ENCODE measurements at regions not wholly inside any gene's neighbourhood (a gene's known extent, or its start where the extent isn't known, plus 50 kb on each side); places are given as distances from the start of the nearest gene placed in this dataset.

- Histone ChIP-seq H3K79me2 (ENCODE audit: insufficient read depth, low read length) (no peaks in the 10 kb centered on the region), H3K4me3 (replicated peaks in 1 of 3; ENCODE audit: low read depth in 2 of 3, low read length in 3 of 3) (no peak overlapping the region), H3K4me2 (replicated peaks; ENCODE audit: extremely low read depth, low read length, poor library complexity, severe bottlenecking) (no peak overlapping the region), H3K27me3 (ENCODE audit: control insufficient read depth in 2 of 2, insufficient read depth in 2 of 2, low read length in 2 of 2) (no peaks in the 10 kb centered on the region), H3K9me3 (replicated peaks in 1 of 2; ENCODE audit: control insufficient read depth in 1 of 2, insufficient read depth in 1 of 2, low read length in 2 of 2) (no peaks in the 10 kb centered on the region), H3K27ac (ENCODE audit: low read depth in 1 of 2, low read length in 2 of 2) (no peak overlapping the region), H3K9ac (ENCODE audit: insufficient read depth, low read length, poor library complexity, severe bottlenecking) (no peak overlapping the region), H3K4me1 (ENCODE audit: control insufficient read depth in 1 of 2, insufficient read depth in 2 of 2, low read length in 2 of 2) (no peaks in the 10 kb centered on the region), H2AFZ (ENCODE audit: insufficient read depth, low read depth, low read length, poor library complexity, severe bottlenecking) (no peak overlapping the region), H4K20me1 (ENCODE audit: insufficient read depth, low read length) (no peaks in the 10 kb centered on the region), H3K36me3 (replicated peaks in 1 of 2; ENCODE audit: control insufficient read depth in 1 of 2, insufficient read depth in 2 of 2, low read length in 2 of 2) (no peaks in the 10 kb centered on the region)
- H3K27ac Mint-ChIP-seq, result no peak overlapping the region
- peaks cover 2 to 10% (median 9%) of the 10 kb centered on the region in 3 donors for H3K27me3 Mint-ChIP-seq (ENCODE audit: low read depth in 3 of 3)
- 100% methylated on average over 3 of the region's 12 CpGs for WGBS (ENCODE audit: insufficient coverage)
- H3K4me1 Mint-ChIP-seq, result no peaks in the 10 kb centered on the region
- TF ChIP-seq CTCF (IDR thresholded peaks at IDR 0.05), result no peak
- H3K4me3 Mint-ChIP-seq, result no peak overlapping the region
- H3K9me3 Mint-ChIP-seq, result peaks cover 0 to 6% (median 0%) of the 10 kb centered on the region in 7 donors
- no peak for DNase-seq
- no peaks in the 10 kb centered on the region for H3K36me3 Mint-ChIP-seq
- intact Hi-C loops (cut with micrococcal nuclease), result no loop called here
These were observed 305.1 kb downstream of the NPHP4 start for GRCh38 chr1:5686925-5687706.

- Mint-ChIP-seq H3K27ac (no peak overlapping the region), H3K36me3 (no peaks in the 10 kb centered on the region), H3K4me1 (no peaks in the 10 kb centered on the region), H3K4me3 (no peak overlapping the region), H3K9me3 (peaks cover 0 to 6% (median 0%) of the 10 kb centered on the region in 7 donors), H3K27me3 (ENCODE audit: low read depth in 3 of 3) (peaks cover 2 to 9% (median 7%) of the 10 kb centered on the region in 3 donors)
- Histone ChIP-seq H3K9me3 (replicated peaks in 1 of 2; ENCODE audit: control insufficient read depth in 1 of 2, insufficient read depth in 1 of 2, low read length in 2 of 2) (no peaks in the 10 kb centered on the region), H3K4me3 (replicated peaks in 1 of 3; ENCODE audit: low read depth in 2 of 3, low read length in 3 of 3) (no peak overlapping the region), H3K27ac (ENCODE audit: low read depth in 1 of 2, low read length in 2 of 2) (no peak overlapping the region), H4K20me1 (ENCODE audit: insufficient read depth, low read length) (no peaks in the 10 kb centered on the region), H3K79me2 (ENCODE audit: insufficient read depth, low read length) (no peaks in the 10 kb centered on the region), H2AFZ (ENCODE audit: insufficient read depth, low read depth, low read length, poor library complexity, severe bottlenecking) (no peak overlapping the region), H3K4me2 (replicated peaks; ENCODE audit: extremely low read depth, low read length, poor library complexity, severe bottlenecking) (no peak overlapping the region), H3K27me3 (ENCODE audit: control insufficient read depth in 2 of 2, insufficient read depth in 2 of 2, low read length in 2 of 2) (no peaks in the 10 kb centered on the region), H3K4me1 (ENCODE audit: control insufficient read depth in 1 of 2, insufficient read depth in 2 of 2, low read length in 2 of 2) (no peaks in the 10 kb centered on the region), H3K9ac (ENCODE audit: insufficient read depth, low read length, poor library complexity, severe bottlenecking) (no peak overlapping the region), H3K36me3 (replicated peaks in 1 of 2; ENCODE audit: control insufficient read depth in 1 of 2, insufficient read depth in 2 of 2, low read length in 2 of 2) (no peaks in the 10 kb centered on the region)
- intact Hi-C loops (cut with micrococcal nuclease), result no loop called here
- no peak for TF ChIP-seq CTCF (IDR thresholded peaks at IDR 0.05)
- WGBS (ENCODE audit: insufficient coverage), result no CpG with 5 or more reads among the region's 1 CpG
- no peak for DNase-seq
These were observed 306.0 kb downstream of the NPHP4 start for GRCh38 chr1:5686195-5686594.
